OCI-LY1 (cell line): ENCODE measurements at regions not wholly inside any gene's neighbourhood (a gene's known extent, or its start where the extent isn't known, plus 50 kb on each side); places are given as distances from the start of the nearest gene placed in this dataset.

ENCODE experiments used
- CTCF ChIP-seq: fragments of 200-600 bp; sonication (generic), shearing (Covaris generic); IDR thresholded peaks from 2 replicates; pipeline ENCODE4 v1.5.1; 2017; ENCODE audit warnings: mild to moderate bottlenecking, antibody characterized with exemption, low read length, moderate library complexity, mixed read lengths
- EZH2 ChIP-seq: fragments of 200-600 bp; sonication (generic), shearing (Covaris generic); IDR thresholded peaks from 2 replicates; pipeline ENCODE4 v1.8.0; 2017; ENCODE audit warnings: borderline replicate concordance, mixed run types, mild to moderate bottlenecking, antibody characterized with exemption, low read length, moderate library complexity, mixed read lengths

GRCh38 chr6:88266126-88266525 is 100.0 kb upstream of the CNR1 start:
- no peak for TF ChIP-seq CTCF
- no peak for TF ChIP-seq EZH2
